Trophoblast cell (in vitro differentiated cells and primary cell): ENCODE measurements at regions not wholly inside any gene's neighbourhood (a gene's known extent, or its start where the extent isn't known, plus 50 kb on each side); places are given as distances from the start of the nearest gene placed in this dataset.
A peak's percentile ranks its signal among the peaks of the same experiment; 100 is the strongest.

Experiments
- DNase-seq, 2 donors: peaks; one replicate each; pipeline ENCODE4 v3.0.0-alpha.2; 2016
- H2AFZ ChIP-seq: 2 replicates; pipeline ENCODE4 v1.6.1; 2013; ENCODE audit warnings: low read length, moderate library complexity, mild to moderate bottlenecking; ENCODE audit not compliant: insufficient read depth, poor library complexity
- H2AK5ac ChIP-seq: 2 replicates; pipeline ENCODE4 v1.6.1; 2013; ENCODE audit warnings: mild to moderate bottlenecking, low read length
- H2BK120ac ChIP-seq: 2 replicates; pipeline ENCODE4 v1.6.1; 2013; ENCODE audit warnings: low read length, mild to moderate bottlenecking, moderate library complexity; ENCODE audit not compliant: insufficient read depth, poor library complexity
- H2BK12ac ChIP-seq: 2 replicates; pipeline ENCODE4 v1.6.1; 2013; ENCODE audit warnings: mild to moderate bottlenecking, low read length, moderate library complexity
- H2BK5ac ChIP-seq: 2 replicates; pipeline ENCODE4 v1.6.1; 2013; ENCODE audit warnings: low read length, low read depth, moderate library complexity, mild to moderate bottlenecking; ENCODE audit not compliant: poor library complexity
- H3K14ac ChIP-seq: 2 replicates; pipeline ENCODE4 v1.6.1; 2013; ENCODE audit warnings: mild to moderate bottlenecking, low read length
- H3K18ac ChIP-seq: 2 replicates; pipeline ENCODE4 v1.6.1; 2013; ENCODE audit warnings: mild to moderate bottlenecking, low read length
- H3K23ac ChIP-seq: 2 replicates; pipeline ENCODE4 v1.6.1; 2013; ENCODE audit warnings: low read length
- H3K27ac ChIP-seq: 2 replicates; pipeline ENCODE4 v1.5.1; 2013; ENCODE audit warnings: low read depth, mild to moderate bottlenecking, inconsistent platforms, low read length, moderate library complexity
- H3K27me3 ChIP-seq: 2 replicates; pipeline ENCODE4 v1.6.1; 2013; ENCODE audit warnings: inconsistent platforms, mild to moderate bottlenecking, low read length, moderate library complexity; ENCODE audit not compliant: insufficient read depth
- H3K36me3 ChIP-seq, 2 experiments: 1 replicate in 1 of 2; 2 replicates in 1 of 2; pipeline ENCODE4 v1.6.1; 2013; ENCODE audit warnings: low read length in 2 of 2, mild to moderate bottlenecking in 2 of 2, moderate library complexity in 1 of 2; ENCODE audit not compliant: insufficient read depth in 2 of 2, control insufficient read depth in 1 of 2
- H3K4ac ChIP-seq: 2 replicates; pipeline ENCODE4 v1.6.1; 2013; ENCODE audit warnings: low read depth, mild to moderate bottlenecking, low read length, moderate library complexity
- H3K4me1 ChIP-seq, 2 experiments: 1 replicate in 1 of 2; 2 replicates in 1 of 2; pipeline ENCODE4 v1.6.1; 2013; ENCODE audit warnings: low read length in 2 of 2, mild to moderate bottlenecking in 2 of 2, moderate library complexity in 1 of 2; ENCODE audit not compliant: insufficient read depth in 2 of 2, control insufficient read depth in 1 of 2
- H3K4me2 ChIP-seq: 2 replicates; pipeline ENCODE4 v1.6.1; 2013; ENCODE audit warnings: inconsistent platforms, mild to moderate bottlenecking, low read length, moderate library complexity
- H3K4me3 ChIP-seq: 2 replicates; pipeline ENCODE4 v1.5.1; 2013; ENCODE audit warnings: mild to moderate bottlenecking, low read depth, low read length, inconsistent platforms
- H3K79me1 ChIP-seq: one replicate; pipeline ENCODE4 v1.6.1; 2013; ENCODE audit warnings: low read length
- H3K79me2 ChIP-seq: 2 replicates; pipeline ENCODE4 v1.6.1; 2013; ENCODE audit warnings: low read length, mild to moderate bottlenecking; ENCODE audit not compliant: control insufficient read depth, insufficient read depth, poor library complexity
- H3K9ac ChIP-seq: 2 replicates; pipeline ENCODE4 v1.6.1; 2013; ENCODE audit warnings: mild to moderate bottlenecking, low read length
- H3K9me3 ChIP-seq: 2 replicates; pipeline ENCODE4 v1.6.1; 2013; ENCODE audit warnings: low read depth, mild to moderate bottlenecking, control low read depth, inconsistent platforms, low read length; ENCODE audit not compliant: insufficient read depth
- H4K12ac ChIP-seq: 2 replicates; pipeline ENCODE4 v1.6.1; 2013; ENCODE audit warnings: low read depth, mild to moderate bottlenecking, low read length, moderate library complexity
- H4K8ac ChIP-seq: 2 replicates; pipeline ENCODE4 v1.6.1; 2013; ENCODE audit warnings: low read depth, mild to moderate bottlenecking, low read length, moderate library complexity
- H4K91ac ChIP-seq: one replicate; pipeline ENCODE4 v1.6.1; 2013; ENCODE audit warnings: low read depth, mild to moderate bottlenecking, low read length, moderate library complexity
- WGBS: extraction: QIAGEN DNeasy Blood & Tissue Kit; methylation state at CpG from one replicate; pipeline ENCODE4 v1.1.7; 2013; ENCODE audit warnings: missing lambda C conversion rate; ENCODE audit not compliant: insufficient read length, insufficient coverage; ENCODE audit errors: extremely low coverage; 5-methylcytosine and 5-hydroxymethylcytosine counted together

DNA sequence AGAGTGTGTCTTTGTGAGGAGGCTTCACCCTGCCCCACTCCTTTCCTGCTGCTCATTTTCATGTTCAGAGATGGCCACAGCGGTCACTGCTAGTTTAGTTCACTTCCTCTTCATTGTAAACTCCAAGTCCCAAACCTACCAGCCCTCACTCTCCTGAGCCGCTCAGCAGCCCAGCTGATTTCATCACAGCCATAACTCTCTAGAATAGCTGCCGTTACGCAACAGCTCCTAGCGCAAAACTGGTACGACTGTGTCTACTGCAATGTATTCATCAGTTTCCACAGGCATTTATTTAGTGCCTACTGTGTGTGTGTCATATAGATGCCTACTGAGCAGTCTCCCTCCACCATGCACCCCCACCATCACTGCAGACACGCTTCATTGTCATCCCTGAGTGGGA is 233.5 kb upstream of the RPL38 start:
- no peak overlapping the region for H2BK5ac ChIP-seq
- no peaks in the 10 kb centered on the region for H3K9me3 ChIP-seq
- H2AK5ac ChIP-seq, result no peak overlapping the region
- peak; percentile 53 to 72 for DNase-seq
- no peaks in the 10 kb centered on the region for H3K27me3 ChIP-seq
- H3K79me1 ChIP-seq, result no peaks in the 10 kb centered on the region
- no peak overlapping the region for H3K18ac ChIP-seq
- H2BK12ac ChIP-seq, result no peak overlapping the region
- no peak overlapping the region for H3K9ac ChIP-seq
- no peak overlapping the region for H2AFZ ChIP-seq
- H4K12ac ChIP-seq, result no peak overlapping the region
- H3K4ac ChIP-seq, result no peak overlapping the region
- H3K14ac ChIP-seq, result no peak overlapping the region
- H3K27ac ChIP-seq, result no peak overlapping the region
- H4K8ac ChIP-seq, result no peak overlapping the region
- no peak overlapping the region for H3K23ac ChIP-seq
- H3K4me2 ChIP-seq, result no peak overlapping the region
- H4K91ac ChIP-seq, result no peak overlapping the region
- no peak overlapping the region for H2BK120ac ChIP-seq
- H3K36me3 ChIP-seq, result no peaks in the 10 kb centered on the region
- no CpG with 5 or more reads among the region's 7 CpGs for WGBS
- no peak overlapping the region for H3K4me3 ChIP-seq
- no peaks in the 10 kb centered on the region for H3K79me2 ChIP-seq
- peaks cover 3 to 4% of the 10 kb centered on the region in 2 experiments for H3K4me1 ChIP-seq

DNA sequence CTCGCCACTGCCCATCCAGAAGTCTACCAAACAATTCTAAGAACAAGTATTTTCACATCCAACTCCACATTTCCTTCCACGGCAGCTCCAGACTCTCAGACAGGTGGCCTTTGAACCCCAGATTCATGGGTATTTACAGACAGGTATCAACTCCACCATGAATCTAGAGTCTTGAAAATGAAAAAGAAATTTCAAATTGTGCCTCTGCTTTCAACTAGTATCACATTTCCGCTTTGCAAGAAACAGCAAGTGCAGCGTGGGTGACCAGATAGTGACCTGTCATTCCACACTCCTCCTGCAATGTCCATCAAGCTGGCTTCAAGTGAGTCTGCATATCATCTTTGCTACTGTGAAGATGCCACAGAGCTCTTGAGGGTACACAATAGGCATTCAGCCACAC is 232.4 kb upstream of the RPL38 start:
- Histone ChIP-seq H3K23ac (no peak overlapping the region), H3K4me2 (no peak overlapping the region), H3K14ac (no peak overlapping the region), H2BK12ac (no peak overlapping the region), H3K9me3 (no peaks in the 10 kb centered on the region), H3K4me1 (peaks cover 3 to 4% of the 10 kb centered on the region in 2 experiments), H3K18ac (no peak overlapping the region), H3K27ac (no peak overlapping the region), H2BK5ac (no peak overlapping the region), H3K79me1 (no peaks in the 10 kb centered on the region), H4K8ac (no peak overlapping the region), H3K4me3 (no peak overlapping the region), H4K12ac (no peak overlapping the region), H3K36me3 (no peaks in the 10 kb centered on the region), H2AFZ (no peak overlapping the region), H4K91ac (no peak overlapping the region), H3K27me3 (no peaks in the 10 kb centered on the region), H2AK5ac (no peak overlapping the region), H3K9ac (no peak overlapping the region), H3K4ac (no peak overlapping the region), H2BK120ac (no peak overlapping the region), H3K79me2 (no peaks in the 10 kb centered on the region)
- no CpG with 5 or more reads among the region's 4 CpGs for WGBS
- no peak for DNase-seq

DNA sequence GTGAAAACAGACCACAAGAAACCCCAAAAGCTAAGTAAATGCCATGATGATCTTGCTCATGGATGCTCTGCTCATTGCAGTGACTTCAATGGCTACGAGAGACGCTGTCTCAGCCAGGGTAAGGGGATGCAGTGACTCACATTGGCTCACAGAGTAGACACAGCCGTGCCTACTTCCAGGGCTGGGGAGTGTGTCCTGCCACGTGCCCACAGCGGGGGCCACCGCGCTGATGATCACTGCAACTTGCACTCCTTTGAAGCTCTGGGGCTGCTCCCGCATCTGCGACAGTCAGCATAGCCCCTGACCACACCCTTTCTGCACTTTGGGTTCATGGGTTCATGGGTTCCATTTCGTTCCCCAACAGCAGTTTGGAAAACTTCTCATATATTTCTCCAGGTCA is 231.4 kb upstream of the RPL38 start:
- no peak overlapping the region for H4K12ac ChIP-seq
- H4K8ac ChIP-seq, result no peak overlapping the region
- no peaks in the 10 kb centered on the region for H3K36me3 ChIP-seq
- no peak overlapping the region for H2BK12ac ChIP-seq
- no peak overlapping the region for H3K23ac ChIP-seq
- H3K4me3 ChIP-seq, result no peak overlapping the region
- no peak overlapping the region for H2BK5ac ChIP-seq
- no peak overlapping the region for H4K91ac ChIP-seq
- no peak overlapping the region for H3K27ac ChIP-seq
- H3K79me1 ChIP-seq, result no peaks in the 10 kb centered on the region
- no peaks in the 10 kb centered on the region for H3K79me2 ChIP-seq
- H2AFZ ChIP-seq, result no peak overlapping the region
- no peak overlapping the region for H2BK120ac ChIP-seq
- H3K4ac ChIP-seq, result no peak overlapping the region
- H3K9me3 ChIP-seq, result no peaks in the 10 kb centered on the region
- H3K27me3 ChIP-seq, result no peaks in the 10 kb centered on the region
- no peak overlapping the region for H2AK5ac ChIP-seq
- H3K18ac ChIP-seq, result no peak overlapping the region
- H3K9ac ChIP-seq, result no peak overlapping the region
- H3K4me1 ChIP-seq, result peaks cover 3 to 4% of the 10 kb centered on the region in 2 experiments
- WGBS, result no CpG with 5 or more reads among the region's 10 CpGs
- DNase-seq, result no peak
- H3K14ac ChIP-seq, result no peak overlapping the region
- H3K4me2 ChIP-seq, result no peak overlapping the region

DNA sequence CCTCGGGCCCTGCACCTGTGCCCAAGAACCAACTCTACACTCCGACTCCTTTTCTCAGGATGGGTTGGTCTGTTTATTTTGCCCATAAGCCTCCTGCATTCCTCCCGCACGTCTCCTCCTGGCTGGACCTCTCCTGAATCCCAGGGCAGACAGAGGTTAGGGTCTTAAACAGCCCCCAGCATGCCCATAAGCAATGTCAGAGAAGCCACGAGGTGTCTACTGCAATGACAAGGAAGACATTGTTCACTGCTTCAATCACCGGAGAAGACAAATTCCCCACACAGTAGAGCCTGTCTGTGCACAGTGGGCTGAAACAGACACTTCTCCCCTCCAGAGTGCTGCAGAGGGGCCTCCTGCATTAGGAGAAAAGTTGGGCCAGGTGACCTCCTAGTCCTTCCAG is 230.6 kb upstream of the RPL38 start:
- H2BK120ac ChIP-seq, result no peak overlapping the region
- no CpG with 5 or more reads among the region's 6 CpGs for WGBS

More for the DNA sequence above, 230.6 kb upstream of the RPL38 start:
- no peak overlapping the region for H3K4me3 ChIP-seq
- no peak overlapping the region for H3K4me2 ChIP-seq
- H4K8ac ChIP-seq, result no peak overlapping the region
- no peak overlapping the region for H3K27ac ChIP-seq
- no peak overlapping the region for H2AK5ac ChIP-seq
- no peak overlapping the region for H4K91ac ChIP-seq
- no peaks in the 10 kb centered on the region for H3K79me2 ChIP-seq
- H3K9ac ChIP-seq, result no peak overlapping the region
- H3K23ac ChIP-seq, result no peak overlapping the region
- no peaks in the 10 kb centered on the region for H3K27me3 ChIP-seq
- no peaks in the 10 kb centered on the region for H3K36me3 ChIP-seq
- H3K9me3 ChIP-seq, result no peaks in the 10 kb centered on the region
- no peak overlapping the region for H2BK12ac ChIP-seq
- no peak overlapping the region for H3K4ac ChIP-seq
- no peak overlapping the region for H3K14ac ChIP-seq
- H3K4me1 ChIP-seq, result peaks cover 3 to 4% of the 10 kb centered on the region in 2 experiments
- no peaks in the 10 kb centered on the region for H3K79me1 ChIP-seq
- no peak overlapping the region for H4K12ac ChIP-seq
- DNase-seq, result no peak
- no peak overlapping the region for H2AFZ ChIP-seq
- no peak overlapping the region for H2BK5ac ChIP-seq
- no peak overlapping the region for H3K18ac ChIP-seq
